ENCODE measurements at regions not wholly inside any gene's neighbourhood (a gene's known extent, or its start where the extent isn't known, plus 50 kb on each side); places are given as distances from the start of the nearest gene placed in this dataset.

DNA sequence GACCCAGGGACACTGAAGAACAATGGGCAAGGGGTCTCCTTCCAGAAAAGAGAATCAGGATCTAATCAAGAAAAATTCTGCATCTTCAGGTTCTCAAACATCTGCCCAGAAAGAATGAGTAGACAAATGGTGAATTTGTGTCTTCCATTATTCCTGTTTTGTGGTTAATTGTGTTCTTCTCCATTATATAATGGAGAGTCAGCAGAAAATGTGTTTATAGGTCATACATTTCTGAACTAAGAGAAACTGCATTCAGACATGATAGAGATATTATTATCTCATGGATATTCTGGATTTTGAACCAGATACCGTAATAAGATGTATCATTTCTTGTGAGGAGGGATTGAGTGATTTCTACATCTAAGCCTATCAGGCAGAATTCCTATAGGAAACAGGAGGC, 581.7 kb upstream of the JAG1 start:
- Histone ChIP-seq H3K4me3 (ENCODE audit: low read depth in 2 of 2, low read length in 1 of 2) (no peak overlapping the region), H3K36me3 (replicated peaks in 1 of 2; ENCODE audit: control insufficient read depth in 1 of 2, insufficient read depth in 2 of 2, low read length in 1 of 2) (no peaks in the 10 kb centered on the region), H3K9me3 (peaks cover 9% of the 10 kb centered on the region; the same call in 1 of the 2 replicates), H3K27ac (ENCODE audit: low read depth in 2 of 2, low read length in 1 of 2) (no peak overlapping the region), H3K9me2 (no peaks in the 10 kb centered on the region), H3K9ac (no peak overlapping the region), H3K79me2 (ENCODE audit: insufficient read depth) (no peaks in the 10 kb centered on the region), H3F3A (replicated peaks; ENCODE audit: insufficient read depth) (no peaks in the 10 kb centered on the region), H2AFZ (ENCODE audit: low read depth) (no peak overlapping the region), H3K4me2 (no peak overlapping the region), H3K4me1 (ENCODE audit: control insufficient read depth in 1 of 2, insufficient read depth in 2 of 2, low read depth in 1 of 2, low read length in 1 of 2) (no peaks in the 10 kb centered on the region), H3K27me3 (ENCODE audit: insufficient read depth) (no peaks in the 10 kb centered on the region), H4K20me1 (ENCODE audit: insufficient read depth) (no peaks in the 10 kb centered on the region)
- CTCF ChIA-PET = no interaction called here
- no peak for DNase-seq
- 79% methylated on average over 1 of the region's 1 CpG for whole genome bisulfite sequencing (ENCODE audit: low lambda C conversion rate)
- POLR2A ChIA-PET = no interaction called here
- TF ChIP-seq FOXJ3 (CRISPR knock-in tag; IDR thresholded peaks at IDR 0.05) = no peak
- no peak for TF ChIP-seq MXI1 (IDR thresholded peaks at IDR 0.05; ENCODE audit: low read depth, low read length)
- no peak for TF ChIP-seq MEF2A (IDR thresholded peaks at IDR 0.05; ENCODE audit: borderline replicate concordance, low read depth)
- TF ChIP-seq RFX5 (IDR thresholded peaks at IDR 0.05; ENCODE audit: low read length) = no peak
- no peak for TF ChIP-seq FOXM1 (IDR thresholded peaks at IDR 0.05; ENCODE audit: low read depth)
- no peak for TF ChIP-seq TCF12 (IDR thresholded peaks at IDR 0.05)
- no peak for TF ChIP-seq SMC3 (IDR thresholded peaks at IDR 0.05; ENCODE audit: low read depth, low read length)
- no peak for TF ChIP-seq JUND (IDR thresholded peaks at IDR 0.05)
- TF ChIP-seq ELF1 (IDR thresholded peaks at IDR 0.05) = no peak
- TF ChIP-seq, protein P1, sequence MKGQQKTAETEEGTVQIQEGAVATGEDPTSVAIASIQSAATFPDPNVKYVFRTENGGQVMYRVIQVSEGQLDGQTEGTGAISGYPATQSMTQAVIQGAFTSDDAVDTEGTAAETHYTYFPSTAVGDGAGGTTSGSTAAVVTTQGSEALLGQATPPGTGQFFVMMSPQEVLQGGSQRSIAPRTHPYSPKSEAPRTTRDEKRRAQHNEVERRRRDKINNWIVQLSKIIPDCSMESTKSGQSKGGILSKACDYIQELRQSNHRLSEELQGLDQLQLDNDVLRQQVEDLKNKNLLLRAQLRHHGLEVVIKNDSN (IDR thresholded peaks at IDR 0.05; ENCODE audit: borderline replicate concordance, low read depth) = no peak
- TF ChIP-seq YY1 (IDR thresholded peaks at IDR 0.05; ENCODE audit: low read depth) = no peak
- no peak for TF ChIP-seq CHD2 (IDR thresholded peaks at IDR 0.05; ENCODE audit: low read length, partially characterized antibody)
- no peak for TF ChIP-seq POLR2AphosphoS5 (IDR thresholded peaks at IDR 0.05; ENCODE audit: low read depth, low read length)
- no peak for TF ChIP-seq USF2 (IDR thresholded peaks at IDR 0.05; ENCODE audit: borderline replicate concordance, low read depth, low read length)
- TF ChIP-seq GATA2 (CRISPR knock-in tag; IDR thresholded peaks at IDR 0.05) = no peak

DNA sequence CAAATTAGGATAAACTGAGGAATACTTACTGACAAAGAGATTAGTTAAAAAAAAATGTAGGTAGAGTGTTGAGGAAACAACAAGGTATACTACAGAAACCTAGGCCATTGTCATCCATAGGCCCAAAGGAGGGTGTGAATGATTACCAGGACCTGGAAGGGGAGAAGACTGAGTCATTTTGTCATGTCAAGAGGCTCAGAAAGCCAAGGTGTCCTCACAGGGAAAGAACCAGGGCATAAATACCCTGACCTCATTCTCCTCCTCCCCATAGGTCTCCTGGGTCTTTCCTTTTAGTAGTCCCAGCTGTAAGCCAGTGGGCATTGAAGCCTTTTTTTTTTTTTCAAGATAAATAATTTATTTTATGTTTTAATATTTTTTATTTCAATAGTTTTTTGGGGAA, 582.1 kb upstream of the JAG1 start:
- Histone ChIP-seq H3K4me2 (no peak overlapping the region), H3K27ac (ENCODE audit: low read depth in 2 of 2, low read length in 1 of 2) (no peak overlapping the region), H3F3A (replicated peaks; ENCODE audit: insufficient read depth) (no peaks in the 10 kb centered on the region), H2AFZ (ENCODE audit: low read depth) (no peak overlapping the region), H3K27me3 (ENCODE audit: insufficient read depth) (no peaks in the 10 kb centered on the region), H3K9ac (no peak overlapping the region), H3K9me3 (peaks cover 9% of the 10 kb centered on the region; the same call in 1 of the 2 replicates), H3K4me3 (ENCODE audit: low read depth in 2 of 2, low read length in 1 of 2) (no peak overlapping the region), H4K20me1 (ENCODE audit: insufficient read depth) (no peaks in the 10 kb centered on the region), H3K36me3 (replicated peaks in 1 of 2; ENCODE audit: control insufficient read depth in 1 of 2, insufficient read depth in 2 of 2, low read length in 1 of 2) (no peaks in the 10 kb centered on the region), H3K4me1 (ENCODE audit: control insufficient read depth in 1 of 2, insufficient read depth in 2 of 2, low read depth in 1 of 2, low read length in 1 of 2) (no peaks in the 10 kb centered on the region), H3K9me2 (no peaks in the 10 kb centered on the region), H3K79me2 (ENCODE audit: insufficient read depth) (no peaks in the 10 kb centered on the region)
- TF ChIP-seq PBX3 (IDR thresholded peaks at IDR 0.05) (no peak), CTCF (IDR thresholded peaks at IDR 0.05) (no peak), MXI1 (IDR thresholded peaks at IDR 0.05; ENCODE audit: low read depth, low read length) (no peak), GABPA (IDR thresholded peaks at IDR 0.05; ENCODE audit: low read depth) (no peak)
- TF ChIP-seq, protein P2, sequence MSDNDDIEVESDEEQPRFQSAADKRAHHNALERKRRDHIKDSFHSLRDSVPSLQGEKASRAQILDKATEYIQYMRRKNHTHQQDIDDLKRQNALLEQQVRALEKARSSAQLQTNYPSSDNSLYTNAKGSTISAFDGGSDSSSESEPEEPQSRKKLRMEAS (IDR thresholded peaks at IDR 0.05; ENCODE audit: low read depth) = no peak
- POLR2A ChIA-PET = no interaction called here
- CTCF ChIA-PET = no interaction called here
- no peak for DNase-seq
